ENCODE measurements at regions not wholly inside any gene's neighbourhood (a gene's known extent, or its start where the extent isn't known, plus 50 kb on each side); places are given as distances from the start of the nearest gene placed in this dataset.

- DNase-seq (peak in 1 of 2 donors; percentile 49), ATAC-seq (ENCODE audit: low FRiP score) (no peak)
- intact Hi-C loops (cut with DNase I) = no loop called here
- H3K4me3 ChIP-seq (ENCODE audit: low read length in 2 of 2) = no peak overlapping the region
- no peaks in the 10 kb centered on the region for H3K9me3 ChIP-seq (ENCODE audit: control insufficient read depth, low read length)
- H3K27me3 ChIP-seq (ENCODE audit: control insufficient read depth in 1 of 2, insufficient read depth in 2 of 2, low read length in 1 of 2) = no peaks in the 10 kb centered on the region
- no peak overlapping the region for H3K27ac ChIP-seq (ENCODE audit: low read depth in 1 of 2, low read length in 2 of 2)
- no peaks in the 10 kb centered on the region for H3K36me3 ChIP-seq (ENCODE audit: control insufficient read depth in 1 of 2, insufficient read depth in 2 of 2, low read length in 1 of 2)
- no peaks in the 10 kb centered on the region for H3K4me1 ChIP-seq (ENCODE audit: control insufficient read depth in 1 of 2, insufficient read depth in 2 of 2, low read length in 2 of 2)
- WGBS, 2 donors = 76 to 83% methylated on average over 6 of the region's 6 CpGs
Observed at GRCh38 chr2:72011791-72012190, 135.9 kb downstream of the CYP26B1 start.

- no peak overlapping the region for H3K4me3 ChIP-seq (ENCODE audit: low read length in 2 of 2)
- no peaks in the 10 kb centered on the region for H3K4me1 ChIP-seq (ENCODE audit: control insufficient read depth in 1 of 2, insufficient read depth in 2 of 2, low read length in 2 of 2)
- no peaks in the 10 kb centered on the region for H3K36me3 ChIP-seq (ENCODE audit: control insufficient read depth in 1 of 2, insufficient read depth in 2 of 2, low read length in 1 of 2)
- no peak overlapping the region for H3K27ac ChIP-seq (ENCODE audit: low read depth in 1 of 2, low read length in 2 of 2)
- ATAC-seq (ENCODE audit: low FRiP score) (no peak), DNase-seq (no peak)
- H3K9me3 ChIP-seq (ENCODE audit: control insufficient read depth, low read length) = no peaks in the 10 kb centered on the region
- intact Hi-C loops (cut with DNase I) = no loop called here
- 81 to 87% methylated on average over 3 of the region's 3 CpGs for WGBS, 2 donors
- H3K27me3 ChIP-seq (ENCODE audit: control insufficient read depth in 1 of 2, insufficient read depth in 2 of 2, low read length in 1 of 2) = no peaks in the 10 kb centered on the region
Observed at GRCh38 chr2:72011370-72011689, 136.3 kb downstream of the CYP26B1 start.

GRCh38 chr2:72010647-72011369 is 136.9 kb downstream of the CYP26B1 start:
- ATAC-seq (ENCODE audit: low FRiP score) = no peak
- intact Hi-C loops (cut with DNase I) = no loop called here
- no peak overlapping the region for H3K4me3 ChIP-seq (ENCODE audit: low read length in 2 of 2)
- no peaks in the 10 kb centered on the region for H3K9me3 ChIP-seq (ENCODE audit: control insufficient read depth, low read length)
- DNase-seq = no peak
- no peak overlapping the region for H3K27ac ChIP-seq (ENCODE audit: low read depth in 1 of 2, low read length in 2 of 2)
- no peaks in the 10 kb centered on the region for H3K4me1 ChIP-seq (ENCODE audit: control insufficient read depth in 1 of 2, insufficient read depth in 2 of 2, low read length in 2 of 2)
- H3K27me3 ChIP-seq (ENCODE audit: control insufficient read depth in 1 of 2, insufficient read depth in 2 of 2, low read length in 1 of 2) = no peaks in the 10 kb centered on the region
- 72 to 73% methylated on average over 12 to 13 of the region's 13 CpGs for WGBS, 2 donors
- no peaks in the 10 kb centered on the region for H3K36me3 ChIP-seq (ENCODE audit: control insufficient read depth in 1 of 2, insufficient read depth in 2 of 2, low read length in 1 of 2)

GRCh38 chr2:72008608-72009007 is 139.1 kb downstream of the CYP26B1 start:
- Histone ChIP-seq H3K36me3 (ENCODE audit: control insufficient read depth in 1 of 2, insufficient read depth in 2 of 2, low read length in 1 of 2) (no peaks in the 10 kb centered on the region), H3K9me3 (ENCODE audit: control insufficient read depth, low read length) (no peaks in the 10 kb centered on the region), H3K27ac (ENCODE audit: low read depth in 1 of 2, low read length in 2 of 2) (no peak overlapping the region), H3K4me3 (ENCODE audit: low read length in 2 of 2) (no peak overlapping the region), H3K27me3 (ENCODE audit: control insufficient read depth in 1 of 2, insufficient read depth in 2 of 2, low read length in 1 of 2) (no peaks in the 10 kb centered on the region), H3K4me1 (ENCODE audit: control insufficient read depth in 1 of 2, insufficient read depth in 2 of 2, low read length in 2 of 2) (no peaks in the 10 kb centered on the region)
- DNase-seq (no peak), ATAC-seq (ENCODE audit: low FRiP score) (no peak)
- intact Hi-C loops (cut with DNase I) = no loop called here
- WGBS, 2 donors = 90 to 93% methylated on average over 10 of the region's 10 CpGs

GRCh38 chr2:72007402-72007801 is 140.3 kb downstream of the CYP26B1 start:
- DNase-seq = peak in 1 of 2 donors; percentile 51
- H3K27ac ChIP-seq (ENCODE audit: low read depth in 1 of 2, low read length in 2 of 2) = no peak overlapping the region
- no peaks in the 10 kb centered on the region for H3K36me3 ChIP-seq (ENCODE audit: control insufficient read depth in 1 of 2, insufficient read depth in 2 of 2, low read length in 1 of 2)
- H3K9me3 ChIP-seq (ENCODE audit: control insufficient read depth, low read length) = no peaks in the 10 kb centered on the region
- no peaks in the 10 kb centered on the region for H3K27me3 ChIP-seq (ENCODE audit: control insufficient read depth in 1 of 2, insufficient read depth in 2 of 2, low read length in 1 of 2)
- intact Hi-C loops (cut with DNase I) = no loop called here
- no peak overlapping the region for H3K4me3 ChIP-seq (ENCODE audit: low read length in 2 of 2)
- no peaks in the 10 kb centered on the region for H3K4me1 ChIP-seq (ENCODE audit: control insufficient read depth in 1 of 2, insufficient read depth in 2 of 2, low read length in 2 of 2)
- no peak for ATAC-seq (ENCODE audit: low FRiP score)
- WGBS, 2 donors = 79 to 80% methylated on average over 9 of the region's 9 CpGs

GRCh38 chr2:72006188-72006736 is 141.4 kb downstream of the CYP26B1 start:
- no peaks in the 10 kb centered on the region for H3K27me3 ChIP-seq (ENCODE audit: control insufficient read depth in 1 of 2, insufficient read depth in 2 of 2, low read length in 1 of 2)
- H3K36me3 ChIP-seq (ENCODE audit: control insufficient read depth in 1 of 2, insufficient read depth in 2 of 2, low read length in 1 of 2) = no peaks in the 10 kb centered on the region
- WGBS, 2 donors = 91 to 93% methylated on average over 8 of the region's 8 CpGs
- H3K27ac ChIP-seq (ENCODE audit: low read depth in 1 of 2, low read length in 2 of 2) = no peak overlapping the region
- no peak overlapping the region for H3K4me3 ChIP-seq (ENCODE audit: low read length in 2 of 2)
- no peak for ATAC-seq (ENCODE audit: low FRiP score)
- H3K9me3 ChIP-seq (ENCODE audit: control insufficient read depth, low read length) = no peaks in the 10 kb centered on the region
- no peaks in the 10 kb centered on the region for H3K4me1 ChIP-seq (ENCODE audit: control insufficient read depth in 1 of 2, insufficient read depth in 2 of 2, low read length in 2 of 2)
- no peak for DNase-seq
- intact Hi-C loops (cut with DNase I) = no loop called here

GRCh38 chr2:72004976-72005375 is 142.7 kb downstream of the CYP26B1 start:
- Histone ChIP-seq H3K27ac (ENCODE audit: low read depth in 1 of 2, low read length in 2 of 2) (no peak overlapping the region), H3K4me3 (ENCODE audit: low read length in 2 of 2) (no peak overlapping the region), H3K4me1 (ENCODE audit: control insufficient read depth in 1 of 2, insufficient read depth in 2 of 2, low read length in 2 of 2) (no peaks in the 10 kb centered on the region), H3K27me3 (ENCODE audit: control insufficient read depth in 1 of 2, insufficient read depth in 2 of 2, low read length in 1 of 2) (no peaks in the 10 kb centered on the region), H3K9me3 (ENCODE audit: control insufficient read depth, low read length) (no peaks in the 10 kb centered on the region), H3K36me3 (ENCODE audit: control insufficient read depth in 1 of 2, insufficient read depth in 2 of 2, low read length in 1 of 2) (no peaks in the 10 kb centered on the region)
- DNase-seq (no peak), ATAC-seq (ENCODE audit: low FRiP score) (no peak)
- intact Hi-C loops (cut with DNase I) = no loop called here
- WGBS, 2 donors = 91 to 94% methylated on average over 6 of the region's 6 CpGs

- intact Hi-C loops (cut with DNase I) = no loop called here
- no peak overlapping the region for H3K4me3 ChIP-seq (ENCODE audit: low read length in 2 of 2)
- no peaks in the 10 kb centered on the region for H3K27me3 ChIP-seq (ENCODE audit: control insufficient read depth in 1 of 2, insufficient read depth in 2 of 2, low read length in 1 of 2)
- H3K36me3 ChIP-seq (ENCODE audit: control insufficient read depth in 1 of 2, insufficient read depth in 2 of 2, low read length in 1 of 2) = no peaks in the 10 kb centered on the region
- WGBS, 2 donors = 94% methylated on average over 7 of the region's 7 CpGs
- H3K27ac ChIP-seq (ENCODE audit: low read depth in 1 of 2, low read length in 2 of 2) = no peak overlapping the region
- H3K9me3 ChIP-seq (ENCODE audit: control insufficient read depth, low read length) = no peaks in the 10 kb centered on the region
- ATAC-seq (ENCODE audit: low FRiP score) = no peak
- no peaks in the 10 kb centered on the region for H3K4me1 ChIP-seq (ENCODE audit: control insufficient read depth in 1 of 2, insufficient read depth in 2 of 2, low read length in 2 of 2)
- DNase-seq = no peak
Observed at GRCh38 chr2:72004201-72004915, 143.3 kb downstream of the CYP26B1 start.

- WGBS, 2 donors = 86 to 95% methylated on average over 3 of the region's 3 CpGs
Observed at GRCh38 chr2:72003796-72004195, 143.9 kb downstream of the CYP26B1 start.

More at GRCh38 chr2:72003796-72004195, 143.9 kb downstream of the CYP26B1 start:
- Histone ChIP-seq H3K4me3 (ENCODE audit: low read length in 2 of 2) (no peak overlapping the region), H3K4me1 (ENCODE audit: control insufficient read depth in 1 of 2, insufficient read depth in 2 of 2, low read length in 2 of 2) (no peaks in the 10 kb centered on the region), H3K9me3 (ENCODE audit: control insufficient read depth, low read length) (no peaks in the 10 kb centered on the region), H3K27me3 (ENCODE audit: control insufficient read depth in 1 of 2, insufficient read depth in 2 of 2, low read length in 1 of 2) (no peaks in the 10 kb centered on the region), H3K27ac (ENCODE audit: low read depth in 1 of 2, low read length in 2 of 2) (no peak overlapping the region), H3K36me3 (ENCODE audit: control insufficient read depth in 1 of 2, insufficient read depth in 2 of 2, low read length in 1 of 2) (no peaks in the 10 kb centered on the region)
- intact Hi-C loops (cut with DNase I) = no loop called here
- DNase-seq (no peak), ATAC-seq (ENCODE audit: low FRiP score) (no peak)
